ENCODE measurements at regions not wholly inside any gene's neighbourhood (a gene's known extent, or its start where the extent isn't known, plus 50 kb on each side); places are given as distances from the start of the nearest gene placed in this dataset.

DNA sequence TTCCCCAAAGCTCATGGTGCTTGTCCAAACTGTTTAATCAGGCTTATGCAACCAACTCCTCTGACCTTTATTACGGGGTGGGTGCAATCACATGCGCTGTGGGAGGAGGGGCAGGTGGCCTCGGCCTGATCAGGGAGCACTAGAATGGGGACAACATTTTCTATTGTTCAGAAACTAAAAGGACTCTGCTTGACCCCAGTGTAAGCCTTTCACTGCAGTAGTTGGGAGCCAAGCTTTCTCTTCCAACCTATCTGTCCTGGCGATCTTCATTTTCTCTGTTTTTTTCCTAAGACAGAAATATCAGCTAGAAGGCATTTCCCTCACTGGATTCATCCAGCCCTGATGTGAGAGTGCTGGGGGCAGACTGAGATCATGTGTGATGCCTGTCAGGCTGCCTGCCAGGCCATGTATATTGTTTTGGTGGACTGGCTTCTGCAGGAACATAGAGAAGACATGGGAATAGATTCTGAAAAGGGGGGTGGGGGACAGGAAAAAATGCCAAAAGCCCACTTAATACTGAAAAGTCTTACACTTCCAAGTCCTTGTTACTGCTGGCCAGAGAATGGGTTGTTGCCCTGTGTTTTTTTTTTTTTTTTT is 627.0 kb upstream of the TBL1XR1 start (continued):
- TF ChIP-seq, protein P1, sequence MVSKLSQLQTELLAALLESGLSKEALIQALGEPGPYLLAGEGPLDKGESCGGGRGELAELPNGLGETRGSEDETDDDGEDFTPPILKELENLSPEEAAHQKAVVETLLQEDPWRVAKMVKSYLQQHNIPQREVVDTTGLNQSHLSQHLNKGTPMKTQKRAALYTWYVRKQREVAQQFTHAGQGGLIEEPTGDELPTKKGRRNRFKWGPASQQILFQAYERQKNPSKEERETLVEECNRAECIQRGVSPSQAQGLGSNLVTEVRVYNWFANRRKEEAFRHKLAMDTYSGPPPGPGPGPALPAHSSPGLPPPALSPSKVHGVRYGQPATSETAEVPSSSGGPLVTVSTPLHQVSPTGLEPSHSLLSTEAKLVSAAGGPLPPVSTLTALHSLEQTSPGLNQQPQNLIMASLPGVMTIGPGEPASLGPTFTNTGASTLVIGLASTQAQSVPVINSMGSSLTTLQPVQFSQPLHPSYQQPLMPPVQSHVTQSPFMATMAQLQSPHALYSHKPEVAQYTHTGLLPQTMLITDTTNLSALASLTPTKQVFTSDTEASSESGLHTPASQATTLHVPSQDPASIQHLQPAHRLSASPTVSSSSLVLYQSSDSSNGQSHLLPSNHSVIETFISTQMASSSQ (IDR thresholded peaks at IDR 0.05; ENCODE audit: low read depth): peak; percentile 53; the same call in 1 of the 2 replicates
- TF ChIP-seq, protein P1 (CRISPR knock-in tag; IDR thresholded peaks at IDR 0.05; ENCODE audit: borderline replicate concordance): peak; percentile 59; the same call in 1 of the 2 replicates
- TF ChIP-seq CEBPG (CRISPR knock-in tag; IDR thresholded peaks at IDR 0.05) (peak; percentile 96), GABPA (IDR thresholded peaks at IDR 0.05; ENCODE audit: low read depth, low read length) (no peak), GABPA (CRISPR knock-in tag; IDR thresholded peaks at IDR 0.05; ENCODE audit: low read depth) (no peak), MYC (CRISPR knock-in tag; IDR thresholded peaks at IDR 0.05; ENCODE audit: borderline replicate concordance) (peak; percentile 82; the same call in 1 of the 2 replicates), U2AF2 (IDR thresholded peaks at IDR 0.05; ENCODE audit: low read depth, low read length) (no peak), STAT5B (CRISPR knock-in tag; IDR thresholded peaks at IDR 0.05) (no peak), ZNF292 (CRISPR knock-in tag; IDR thresholded peaks at IDR 0.05; ENCODE audit: borderline replicate concordance, low read depth) (peak; percentile 93; the same call in 1 of the 2 replicates), RCOR2 (CRISPR knock-in tag; IDR thresholded peaks at IDR 0.05) (peak; percentile 94), ZNF121 (CRISPR knock-in tag; IDR thresholded peaks at IDR 0.05) (no peak), RARA (CRISPR knock-in tag; IDR thresholded peaks at IDR 0.05) (peak; percentile 98), ARNT (IDR thresholded peaks at IDR 0.05) (no peak), MIER3 (CRISPR knock-in tag; IDR thresholded peaks at IDR 0.05; ENCODE audit: borderline replicate concordance) (peak; percentile 95; the same call in 1 of the 2 replicates), SP5 (CRISPR knock-in tag; IDR thresholded peaks at IDR 0.05; ENCODE audit: borderline replicate concordance, low read depth) (peak; percentile 96)
- TF ChIP-seq, protein P2, sequence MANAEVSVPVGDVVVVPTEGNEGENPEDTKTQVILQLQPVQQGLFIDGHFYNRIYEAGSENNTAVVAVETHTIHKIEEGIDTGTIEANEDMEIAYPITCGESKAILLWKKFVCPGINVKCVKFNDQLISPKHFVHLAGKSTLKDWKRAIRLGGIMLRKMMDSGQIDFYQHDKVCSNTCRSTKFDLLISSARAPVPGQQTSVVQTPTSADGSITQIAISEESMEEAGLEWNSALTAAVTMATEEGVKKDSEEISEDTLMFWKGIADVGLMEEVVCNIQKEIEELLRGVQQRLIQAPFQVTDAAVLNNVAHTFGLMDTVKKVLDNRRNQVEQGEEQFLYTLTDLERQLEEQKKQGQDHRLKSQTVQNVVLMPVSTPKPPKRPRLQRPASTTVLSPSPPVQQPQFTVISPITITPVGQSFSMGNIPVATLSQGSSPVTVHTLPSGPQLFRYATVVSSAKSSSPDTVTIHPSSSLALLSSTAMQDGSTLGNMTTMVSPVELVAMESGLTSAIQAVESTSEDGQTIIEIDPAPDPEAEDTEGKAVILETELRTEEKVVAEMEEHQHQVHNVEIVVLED (CRISPR knock-in tag; IDR thresholded peaks at IDR 0.05; ENCODE audit: borderline replicate concordance): peak; percentile 60; the same call in 1 of the 2 replicates
- TF ChIP-seq, protein P3, sequence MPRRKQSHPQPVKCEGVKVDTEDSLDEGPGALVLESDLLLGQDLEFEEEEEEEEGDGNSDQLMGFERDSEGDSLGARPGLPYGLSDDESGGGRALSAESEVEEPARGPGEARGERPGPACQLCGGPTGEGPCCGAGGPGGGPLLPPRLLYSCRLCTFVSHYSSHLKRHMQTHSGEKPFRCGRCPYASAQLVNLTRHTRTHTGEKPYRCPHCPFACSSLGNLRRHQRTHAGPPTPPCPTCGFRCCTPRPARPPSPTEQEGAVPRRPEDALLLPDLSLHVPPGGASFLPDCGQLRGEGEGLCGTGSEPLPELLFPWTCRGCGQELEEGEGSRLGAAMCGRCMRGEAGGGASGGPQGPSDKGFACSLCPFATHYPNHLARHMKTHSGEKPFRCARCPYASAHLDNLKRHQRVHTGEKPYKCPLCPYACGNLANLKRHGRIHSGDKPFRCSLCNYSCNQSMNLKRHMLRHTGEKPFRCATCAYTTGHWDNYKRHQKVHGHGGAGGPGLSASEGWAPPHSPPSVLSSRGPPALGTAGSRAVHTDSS (CRISPR knock-in tag; conservative IDR thresholded peaks at IDR 0.05): no peak
- TF ChIP-seq, protein P4, sequence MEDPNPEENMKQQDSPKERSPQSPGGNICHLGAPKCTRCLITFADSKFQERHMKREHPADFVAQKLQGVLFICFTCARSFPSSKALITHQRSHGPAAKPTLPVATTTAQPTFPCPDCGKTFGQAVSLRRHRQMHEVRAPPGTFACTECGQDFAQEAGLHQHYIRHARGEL (CRISPR knock-in tag; IDR thresholded peaks at IDR 0.05): no peak
- TF ChIP-seq, protein P5, sequence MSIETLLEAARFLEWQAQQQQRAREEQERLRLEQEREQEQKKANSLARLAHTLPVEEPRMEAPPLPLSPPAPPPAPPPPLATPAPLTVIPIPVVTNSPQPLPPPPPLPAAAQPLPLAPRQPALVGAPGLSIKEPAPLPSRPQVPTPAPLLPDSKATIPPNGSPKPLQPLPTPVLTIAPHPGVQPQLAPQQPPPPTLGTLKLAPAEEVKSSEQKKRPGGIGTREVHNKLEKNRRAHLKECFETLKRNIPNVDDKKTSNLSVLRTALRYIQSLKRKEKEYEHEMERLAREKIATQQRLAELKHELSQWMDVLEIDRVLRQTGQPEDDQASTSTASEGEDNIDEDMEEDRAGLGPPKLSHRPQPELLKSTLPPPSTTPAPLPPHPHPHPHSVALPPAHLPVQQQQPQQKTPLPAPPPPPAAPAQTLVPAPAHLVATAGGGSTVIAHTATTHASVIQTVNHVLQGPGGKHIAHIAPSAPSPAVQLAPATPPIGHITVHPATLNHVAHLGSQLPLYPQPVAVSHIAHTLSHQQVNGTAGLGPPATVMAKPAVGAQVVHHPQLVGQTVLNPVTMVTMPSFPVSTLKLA (IDR thresholded peaks at IDR 0.05): no peak
- TF ChIP-seq, protein P6, sequence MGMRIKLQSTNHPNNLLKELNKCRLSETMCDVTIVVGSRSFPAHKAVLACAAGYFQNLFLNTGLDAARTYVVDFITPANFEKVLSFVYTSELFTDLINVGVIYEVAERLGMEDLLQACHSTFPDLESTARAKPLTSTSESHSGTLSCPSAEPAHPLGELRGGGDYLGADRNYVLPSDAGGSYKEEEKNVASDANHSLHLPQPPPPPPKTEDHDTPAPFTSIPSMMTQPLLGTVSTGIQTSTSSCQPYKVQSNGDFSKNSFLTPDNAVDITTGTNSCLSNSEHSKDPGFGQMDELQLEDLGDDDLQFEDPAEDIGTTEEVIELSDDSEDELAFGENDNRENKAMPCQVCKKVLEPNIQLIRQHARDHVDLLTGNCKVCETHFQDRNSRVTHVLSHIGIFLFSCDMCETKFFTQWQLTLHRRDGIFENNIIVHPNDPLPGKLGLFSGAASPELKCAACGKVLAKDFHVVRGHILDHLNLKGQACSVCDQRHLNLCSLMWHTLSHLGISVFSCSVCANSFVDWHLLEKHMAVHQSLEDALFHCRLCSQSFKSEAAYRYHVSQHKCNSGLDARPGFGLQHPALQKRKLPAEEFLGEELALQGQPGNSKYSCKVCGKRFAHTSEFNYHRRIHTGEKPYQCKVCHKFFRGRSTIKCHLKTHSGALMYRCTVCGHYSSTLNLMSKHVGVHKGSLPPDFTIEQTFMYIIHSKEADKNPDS (CRISPR knock-in tag; IDR thresholded peaks at IDR 0.05): no peak
